Retinal pigment epithelial cell (primary cell): ENCODE measurements at regions not wholly inside any gene's neighbourhood (a gene's known extent, or its start where the extent isn't known, plus 50 kb on each side); places are given as distances from the start of the nearest gene placed in this dataset.

Experiments
- DNase-seq: peaks from one replicate; pipeline ENCODE4 v3.0.0-alpha.2; 2010; ENCODE audit warnings: low read depth
- H3K4me3 ChIP-seq: 2 replicates; pipeline ENCODE4 v1.5.1; 2011; ENCODE audit warnings: mild to moderate bottlenecking, low read length, control low read depth, moderate library complexity
- CTCF ChIP-seq: conservative IDR thresholded peaks from 2 replicates; pipeline ENCODE4 v1.5.1; 2011; ENCODE audit warnings: low read depth, low read length, control low read depth, inconsistent platforms

GRCh38 chr5:126108470-126108869 is 314.7 kb upstream of the GRAMD2B start:
- DNase-seq, result no peak
- TF ChIP-seq CTCF, result no peak
- H3K4me3 ChIP-seq, result no peak overlapping the region

GRCh38 chr5:126115059-126115629 is 308.1 kb upstream of the GRAMD2B start:
- no peak for TF ChIP-seq CTCF
- DNase-seq, result no peak
- H3K4me3 ChIP-seq, result no peak overlapping the region

- DNase-seq, result no peak
- no peak overlapping the region for H3K4me3 ChIP-seq
- no peak for TF ChIP-seq CTCF
Observed at GRCh38 chr5:126117044-126117443, 306.2 kb upstream of the GRAMD2B start.

GRCh38 chr5:126119887-126120442 is 303.2 kb upstream of the GRAMD2B start:
- no peak overlapping the region for H3K4me3 ChIP-seq
- no peak for TF ChIP-seq CTCF
- no peak for DNase-seq

GRCh38 chr5:126120939-126121338 is 302.3 kb upstream of the GRAMD2B start:
- H3K4me3 ChIP-seq, result no peak overlapping the region
- no peak for TF ChIP-seq CTCF
- DNase-seq, result no peak

GRCh38 chr5:126122942-126123341 is 300.3 kb upstream of the GRAMD2B start:
- no peak overlapping the region for H3K4me3 ChIP-seq

More at GRCh38 chr5:126122942-126123341, 300.3 kb upstream of the GRAMD2B start:
- no peak for TF ChIP-seq CTCF
- no peak for DNase-seq
